Esophagus muscularis mucosa (tissue), 4 donors: ENCODE measurements at regions not wholly inside any gene's neighbourhood (a gene's known extent, or its start where the extent isn't known, plus 50 kb on each side); places are given as distances from the start of the nearest gene placed in this dataset.

Source experiments
- CTCF ChIP-seq, 3 experiments: fragments of 200-600 bp in 2 of 3; fragments of 450-650 bp in 1 of 3; sonication (generic) in 2 of 3; IDR thresholded peaks; one replicate each; pipeline ENCODE4 v1.5.1; 2017 to 2019; ENCODE audit warnings: antibody characterized with exemption in 3 of 3, mild to moderate bottlenecking in 2 of 3, moderate library complexity in 1 of 3
- EP300 ChIP-seq: sonication (generic); formaldehyde crosslinking; IDR thresholded peaks from one replicate; pipeline ENCODE4 v1.6.1; 2017; ENCODE audit warnings: antibody characterized with exemption
- POLR2A ChIP-seq: fragments of 450-650 bp; IDR thresholded peaks from one replicate; pipeline ENCODE4 v1.6.1; 2017; ENCODE audit warnings: antibody characterized with exemption, moderate library complexity, mild to moderate bottlenecking, low read depth
- POLR2AphosphoS5 ChIP-seq, 2 donors: sonication (generic); formaldehyde crosslinking; IDR thresholded peaks; one replicate each; pipeline ENCODE4 v1.6.1; 2017; ENCODE audit warnings: antibody characterized with exemption in 2 of 2

GRCh38 chr1:5399771-5400170 lies 592.5 kb downstream of the NPHP4 start:
- no peak for TF ChIP-seq POLR2A
- no peak for TF ChIP-seq CTCF (IDR thresholded peaks at IDR 0.05)
- no peak for TF ChIP-seq EP300
- TF ChIP-seq POLR2AphosphoS5 (IDR thresholded peaks at IDR 0.05) = no peak
